MG63 (cell line): ENCODE measurements at regions not wholly inside any gene's neighbourhood (a gene's known extent, or its start where the extent isn't known, plus 50 kb on each side); places are given as distances from the start of the nearest gene placed in this dataset.

Experiments used
- DNase-seq: peaks from one replicate; pipeline ENCODE4 v3.0.0-alpha.2; 2020
- H3K27me3 ChIP-seq: fragments of 250-450 bp; sonication (Bioruptor Pico); 2 replicates; pipeline ENCODE4 v1.5.1; 2020; ENCODE audit warnings: mild to moderate bottlenecking, moderate library complexity
- H3K36me3 ChIP-seq: fragments of 250-450 bp; sonication (Bioruptor Pico); 2 replicates; pipeline ENCODE4 v1.5.1; 2020; ENCODE audit warnings: mild to moderate bottlenecking, moderate library complexity
- H3K4me3 ChIP-seq: fragments of 250-450 bp; sonication (Bioruptor Pico); 2 replicates; pipeline ENCODE4 v1.5.1; 2020; ENCODE audit warnings: mild to moderate bottlenecking, moderate library complexity
- H3K9me3 ChIP-seq: fragments of 250-450 bp; sonication (Bioruptor Pico); 2 replicates; pipeline ENCODE4 v1.5.1; 2020; ENCODE audit warnings: mild to moderate bottlenecking, moderate library complexity

GRCh38 chr13:105974380-105974779, 561.1 kb downstream of the EFNB2 start:
- DNase-seq = no peak
- H3K27me3 ChIP-seq = no peaks in the 10 kb centered on the region
- no peaks in the 10 kb centered on the region for H3K9me3 ChIP-seq
- no peak overlapping the region for H3K4me3 ChIP-seq
- no peaks in the 10 kb centered on the region for H3K36me3 ChIP-seq

- Histone ChIP-seq H3K9me3 (no peaks in the 10 kb centered on the region), H3K27me3 (no peaks in the 10 kb centered on the region), H3K36me3 (no peaks in the 10 kb centered on the region), H3K4me3 (no peak overlapping the region)
- DNase-seq = no peak
Measured at GRCh38 chr13:105972811-105973590, 562.5 kb downstream of the EFNB2 start.

DNA sequence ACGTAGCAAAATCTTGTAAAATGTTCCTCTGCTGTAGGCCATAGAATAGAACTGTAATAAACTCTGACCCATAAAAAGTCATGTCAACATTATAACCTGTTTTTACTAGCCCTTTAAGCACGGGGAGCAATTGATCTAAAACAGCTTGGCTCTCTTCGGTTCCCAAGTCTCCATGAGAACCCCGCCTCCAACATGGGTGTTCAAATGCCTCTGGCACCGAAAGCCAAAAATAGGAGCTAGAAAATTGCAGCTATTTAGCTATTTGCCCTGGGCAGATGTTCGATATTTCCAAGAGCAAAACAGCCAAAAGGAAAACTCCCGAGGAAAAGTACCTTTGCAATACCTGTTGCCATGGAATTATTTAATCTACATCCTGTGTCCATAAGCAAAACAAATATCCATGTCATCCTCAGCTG, 563.1 kb downstream of the EFNB2 start:
- no peaks in the 10 kb centered on the region for H3K27me3 ChIP-seq
- H3K36me3 ChIP-seq = no peaks in the 10 kb centered on the region
- no peaks in the 10 kb centered on the region for H3K9me3 ChIP-seq

DNA sequence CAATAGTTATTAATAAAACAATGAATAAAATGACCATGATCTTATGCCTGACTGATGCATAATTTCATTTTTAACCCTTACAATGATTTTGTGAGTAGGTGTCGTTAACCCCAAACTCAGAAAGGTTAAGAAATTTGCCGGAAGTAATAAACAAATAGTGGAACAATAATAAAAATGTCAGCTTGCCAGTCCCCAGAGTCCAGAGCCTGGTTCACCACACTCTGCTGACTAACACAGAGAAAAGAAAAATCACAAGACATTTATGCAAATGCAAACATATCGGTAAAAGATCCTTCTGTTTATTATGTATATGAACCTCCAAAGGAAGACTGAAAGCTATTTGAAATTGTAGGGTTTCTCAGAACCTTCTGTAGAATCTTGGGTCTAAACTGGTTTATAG, 563.7 kb downstream of the EFNB2 start:
- no peaks in the 10 kb centered on the region for H3K9me3 ChIP-seq
- no peak overlapping the region for H3K4me3 ChIP-seq
- no peak for DNase-seq
- H3K36me3 ChIP-seq = no peaks in the 10 kb centered on the region
- H3K27me3 ChIP-seq = no peaks in the 10 kb centered on the region

More for the DNA sequence above, 563.1 kb downstream of the EFNB2 start:
- no peak overlapping the region for H3K4me3 ChIP-seq
- no peak for DNase-seq

GRCh38 chr13:105971312-105971711, 564.1 kb downstream of the EFNB2 start:
- no peaks in the 10 kb centered on the region for H3K36me3 ChIP-seq
- H3K27me3 ChIP-seq = no peaks in the 10 kb centered on the region
- no peak overlapping the region for H3K4me3 ChIP-seq
- no peaks in the 10 kb centered on the region for H3K9me3 ChIP-seq
- DNase-seq = no peak

DNA sequence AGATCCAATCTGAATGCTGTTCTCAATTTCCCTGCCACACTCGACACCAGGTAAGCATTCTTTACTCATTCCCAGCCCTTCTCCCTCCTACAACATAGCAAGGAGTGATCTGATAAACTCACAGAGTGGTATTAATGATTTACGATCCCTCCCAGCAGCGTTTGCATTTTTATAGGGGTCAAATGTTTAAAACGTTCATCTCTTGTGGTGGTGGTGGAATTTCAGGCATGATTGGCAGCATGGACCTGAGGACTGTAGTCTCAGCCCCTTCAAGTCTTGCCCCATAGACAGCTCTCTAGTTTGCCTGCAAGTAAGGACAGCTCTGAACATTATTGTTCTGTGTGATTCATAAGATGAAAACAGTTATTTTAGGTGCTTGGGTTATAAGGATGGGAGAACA, 565.7 kb downstream of the EFNB2 start:
- no peak for DNase-seq
- no peak overlapping the region for H3K4me3 ChIP-seq

DNA sequence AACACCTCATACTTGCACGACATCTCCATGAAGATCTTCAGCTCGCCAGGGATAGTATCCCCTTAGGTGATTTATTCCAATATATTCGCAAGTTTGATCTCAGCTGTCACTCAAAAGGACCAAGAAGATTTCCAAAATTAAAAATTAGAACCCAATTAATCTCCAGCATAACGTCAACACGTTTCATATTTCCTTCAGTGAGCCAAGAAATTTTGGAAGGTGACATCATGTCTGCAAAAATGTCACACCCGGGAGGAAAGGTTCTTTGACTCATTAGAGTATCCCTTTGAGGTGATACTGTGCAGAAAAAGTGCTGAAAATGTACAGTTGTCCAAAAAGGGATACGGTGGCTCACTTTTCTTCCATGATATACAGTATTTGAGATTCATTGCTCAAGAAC, 569.6 kb downstream of the EFNB2 start:
- H3K27me3 ChIP-seq = no peaks in the 10 kb centered on the region
- no peaks in the 10 kb centered on the region for H3K36me3 ChIP-seq
- H3K4me3 ChIP-seq = no peak overlapping the region
- DNase-seq = no peak
- H3K9me3 ChIP-seq = no peaks in the 10 kb centered on the region

More for the DNA sequence above, 565.7 kb downstream of the EFNB2 start:
- H3K27me3 ChIP-seq = no peaks in the 10 kb centered on the region
- no peaks in the 10 kb centered on the region for H3K9me3 ChIP-seq
- H3K36me3 ChIP-seq = no peaks in the 10 kb centered on the region

DNA sequence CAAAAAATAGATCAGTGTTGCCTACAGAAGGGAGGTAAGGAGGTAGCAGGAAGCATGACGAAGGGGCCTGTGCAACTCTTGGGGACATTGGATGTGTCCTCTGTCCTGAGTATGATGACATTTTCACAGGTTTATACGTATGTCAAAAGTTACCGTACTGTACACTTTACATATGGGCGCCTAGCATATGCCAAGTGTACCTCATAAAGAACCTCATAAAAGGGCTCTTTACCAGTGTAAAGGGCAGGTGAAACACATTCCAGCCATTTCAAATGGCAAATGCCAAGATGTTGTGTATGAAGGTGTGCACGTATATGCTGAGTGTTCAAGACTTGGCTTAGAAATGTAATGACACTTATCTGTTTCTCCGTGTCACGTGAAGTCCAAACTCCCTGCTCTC, 573.4 kb downstream of the EFNB2 start:
- no peak for DNase-seq
- H3K4me3 ChIP-seq = no peak overlapping the region
- no peaks in the 10 kb centered on the region for H3K9me3 ChIP-seq
- H3K36me3 ChIP-seq = no peaks in the 10 kb centered on the region
- no peaks in the 10 kb centered on the region for H3K27me3 ChIP-seq

DNA sequence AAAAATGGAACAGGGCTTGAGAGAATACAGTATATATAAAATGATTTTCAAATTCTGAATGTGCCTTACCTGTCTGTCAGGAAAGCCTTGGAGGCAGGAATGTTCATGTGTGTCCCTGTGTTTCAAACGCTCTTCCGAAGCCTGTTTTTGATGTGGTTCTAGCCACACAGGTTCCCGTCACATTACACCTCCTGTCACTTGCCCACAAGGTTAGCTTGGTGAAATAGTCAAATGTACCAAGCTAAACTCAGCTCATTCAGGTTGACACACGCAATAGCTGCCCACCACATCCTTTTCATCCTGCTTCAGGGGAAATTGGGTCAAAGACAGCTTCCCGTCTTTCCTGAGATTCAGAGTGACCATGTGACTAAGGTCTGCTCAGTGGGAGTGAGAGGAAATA, 574.0 kb downstream of the EFNB2 start:
- Histone ChIP-seq H3K27me3 (no peaks in the 10 kb centered on the region), H3K9me3 (no peaks in the 10 kb centered on the region), H3K36me3 (no peaks in the 10 kb centered on the region), H3K4me3 (no peak overlapping the region)
- no peak for DNase-seq

- Histone ChIP-seq H3K36me3 (no peaks in the 10 kb centered on the region), H3K4me3 (no peak overlapping the region), H3K27me3 (no peaks in the 10 kb centered on the region), H3K9me3 (no peaks in the 10 kb centered on the region)
- DNase-seq = no peak
Measured at GRCh38 chr13:105960326-105960725, 575.1 kb downstream of the EFNB2 start.

DNA sequence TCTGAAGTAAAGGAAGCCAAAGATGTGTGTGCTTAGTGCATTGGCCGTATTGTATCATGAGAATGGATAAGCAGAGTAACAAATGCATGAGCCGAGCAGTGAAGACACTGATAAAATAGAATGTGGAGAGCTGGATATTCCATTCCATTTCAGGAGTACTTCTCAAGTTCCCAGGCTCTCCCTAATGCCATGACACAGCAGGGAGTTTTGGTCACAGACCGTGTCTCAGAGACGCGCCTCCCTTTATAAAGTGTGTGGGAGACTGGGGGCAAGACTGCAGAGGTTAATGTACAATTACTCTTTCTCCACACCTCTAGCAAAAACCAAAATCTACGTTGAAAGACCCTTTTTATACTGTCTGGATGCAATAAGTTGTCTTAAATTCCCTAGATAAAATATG, 575.6 kb downstream of the EFNB2 start:
- Histone ChIP-seq H3K27me3 (no peaks in the 10 kb centered on the region), H3K4me3 (no peak overlapping the region), H3K9me3 (no peaks in the 10 kb centered on the region), H3K36me3 (no peaks in the 10 kb centered on the region)
- no peak for DNase-seq

GRCh38 chr13:105957769-105958438, 577.6 kb downstream of the EFNB2 start:
- Histone ChIP-seq H3K27me3 (no peaks in the 10 kb centered on the region), H3K9me3 (no peaks in the 10 kb centered on the region), H3K4me3 (no peak overlapping the region), H3K36me3 (no peaks in the 10 kb centered on the region)
- DNase-seq = no peak

DNA sequence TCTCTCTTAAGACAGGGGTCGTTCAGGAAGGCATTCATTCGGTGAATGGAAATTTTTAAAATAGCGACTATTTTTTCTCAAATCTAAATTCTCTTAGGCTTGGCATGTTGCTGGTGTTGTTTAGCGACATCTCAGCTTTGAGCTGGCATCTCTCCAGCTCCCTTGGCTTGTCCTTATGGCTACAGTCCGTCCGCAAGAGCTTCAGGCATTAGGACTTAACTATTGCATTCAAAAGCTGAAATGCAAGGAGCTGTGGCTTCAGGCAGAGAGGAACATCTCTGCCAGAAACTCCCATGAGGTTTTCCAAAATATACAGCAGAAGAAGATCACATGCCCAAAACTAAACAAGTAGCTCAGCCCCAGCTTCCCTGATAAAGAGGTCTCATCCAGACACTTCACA, 578.5 kb downstream of the EFNB2 start:
- H3K9me3 ChIP-seq = no peaks in the 10 kb centered on the region
- H3K36me3 ChIP-seq = no peaks in the 10 kb centered on the region
- no peak for DNase-seq
- H3K4me3 ChIP-seq = no peak overlapping the region
- H3K27me3 ChIP-seq = no peaks in the 10 kb centered on the region

- no peak overlapping the region for H3K4me3 ChIP-seq
- no peak for DNase-seq
- no peaks in the 10 kb centered on the region for H3K9me3 ChIP-seq
- H3K27me3 ChIP-seq = no peaks in the 10 kb centered on the region
- H3K36me3 ChIP-seq = no peaks in the 10 kb centered on the region
Measured at GRCh38 chr13:105952973-105953290, 582.5 kb downstream of the EFNB2 start.

DNA sequence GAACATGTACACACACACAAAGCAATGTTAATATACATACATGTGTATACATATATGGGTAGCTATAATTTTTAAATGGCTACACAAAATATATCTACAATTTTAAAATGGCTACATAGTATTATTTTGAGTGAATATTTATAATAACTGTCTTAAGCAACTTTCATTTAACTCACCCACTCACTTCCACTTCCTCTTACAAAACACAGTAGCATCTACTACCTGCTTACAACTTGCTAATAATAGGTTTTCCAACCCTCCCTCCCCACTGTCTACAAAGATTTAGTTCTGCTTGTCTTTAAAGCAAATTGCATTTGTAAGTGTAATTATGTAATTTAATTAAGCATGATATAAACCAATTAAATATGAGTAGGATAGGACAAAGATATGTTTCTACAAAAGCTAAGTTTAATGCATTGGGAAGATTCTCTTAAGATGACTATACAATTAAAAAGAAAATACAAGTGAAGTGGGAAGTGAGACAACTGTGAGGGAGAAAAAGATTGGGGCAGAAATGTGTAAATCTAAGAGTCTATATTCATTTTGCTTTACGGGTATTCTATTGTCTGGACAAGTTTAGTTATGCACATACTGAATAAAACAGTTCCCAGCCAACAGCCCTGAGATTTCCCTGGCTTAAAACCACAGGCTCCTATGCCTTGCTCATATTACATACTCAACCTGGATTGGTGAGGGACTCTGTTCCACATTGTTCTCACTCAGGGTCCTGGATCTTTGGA, 583.1 kb downstream of the EFNB2 start:
- Histone ChIP-seq H3K4me3 (no peak overlapping the region), H3K9me3 (no peaks in the 10 kb centered on the region), H3K36me3 (no peaks in the 10 kb centered on the region), H3K27me3 (no peaks in the 10 kb centered on the region)
- DNase-seq = no peak

DNA sequence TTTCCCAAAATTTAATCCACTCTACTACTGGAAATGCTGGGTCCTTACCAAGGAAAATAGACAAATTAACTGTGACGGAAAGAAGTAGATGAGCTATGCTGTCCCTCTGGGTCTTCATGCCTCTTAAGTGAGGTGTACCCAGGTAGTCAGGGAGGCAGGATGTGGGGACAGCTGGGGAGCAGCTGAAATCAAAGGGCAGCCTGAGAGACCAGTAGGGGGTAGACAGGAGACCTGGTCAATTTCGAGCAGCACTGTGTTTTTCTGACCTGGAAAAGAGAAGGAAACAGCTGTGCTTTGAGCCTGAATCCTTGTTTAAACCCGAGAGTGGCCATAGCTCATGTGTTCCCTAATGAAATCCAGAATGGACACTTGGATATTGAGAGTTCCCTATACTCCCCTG, 587.3 kb downstream of the EFNB2 start:
- Histone ChIP-seq H3K4me3 (no peak overlapping the region), H3K9me3 (no peaks in the 10 kb centered on the region), H3K27me3 (no peaks in the 10 kb centered on the region), H3K36me3 (no peaks in the 10 kb centered on the region)
- DNase-seq = no peak

- no peak overlapping the region for H3K4me3 ChIP-seq
- H3K27me3 ChIP-seq = no peaks in the 10 kb centered on the region
- no peaks in the 10 kb centered on the region for H3K9me3 ChIP-seq
- no peaks in the 10 kb centered on the region for H3K36me3 ChIP-seq
- DNase-seq = no peak
Measured at GRCh38 chr13:105940882-105941281, 594.6 kb downstream of the EFNB2 start.

DNA sequence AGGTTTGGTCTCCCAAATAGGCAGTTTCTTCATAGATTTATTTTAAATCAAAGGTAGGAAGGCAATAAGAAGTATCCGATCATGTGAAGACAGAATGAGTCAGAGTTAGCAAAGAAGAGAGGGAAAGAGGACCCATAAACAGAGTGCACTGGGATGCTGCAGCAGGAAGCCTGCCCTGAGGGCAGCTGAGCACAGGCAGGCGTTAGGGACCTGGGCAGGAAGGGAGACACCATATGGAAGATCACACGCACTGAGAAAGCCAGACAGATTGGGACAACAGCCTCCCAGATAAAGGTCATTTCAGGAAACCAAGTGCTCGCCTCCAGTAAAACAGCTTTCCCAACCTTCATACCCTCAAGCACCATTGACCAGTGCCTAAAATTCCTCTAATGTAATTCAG, 598.0 kb downstream of the EFNB2 start:
- no peak for DNase-seq
- Histone ChIP-seq H3K9me3 (no peaks in the 10 kb centered on the region), H3K4me3 (no peak overlapping the region), H3K36me3 (no peaks in the 10 kb centered on the region), H3K27me3 (no peaks in the 10 kb centered on the region)
